GM18499 (cell line): ENCODE measurements at regions not wholly inside any gene's neighbourhood (a gene's known extent, or its start where the extent isn't known, plus 50 kb on each side); places are given as distances from the start of the nearest gene placed in this dataset.
A peak's percentile ranks its signal among the peaks of the same experiment; 100 is the strongest.
"Not testable (repeated sequence)": the region's sequence is repeated elsewhere in the genome, so short reads cannot be mapped to it uniquely, and the experiment has no call there.

Source experiments
- ATAC-seq: cut with Tn5 transposase; IDR thresholded peaks from one replicate; pipeline ENCODE4 v1.9.1; 2021; ENCODE audit warnings: moderate number of reproducible peaks; ENCODE audit not compliant: insufficient read depth, unreplicated experiment

DNA sequence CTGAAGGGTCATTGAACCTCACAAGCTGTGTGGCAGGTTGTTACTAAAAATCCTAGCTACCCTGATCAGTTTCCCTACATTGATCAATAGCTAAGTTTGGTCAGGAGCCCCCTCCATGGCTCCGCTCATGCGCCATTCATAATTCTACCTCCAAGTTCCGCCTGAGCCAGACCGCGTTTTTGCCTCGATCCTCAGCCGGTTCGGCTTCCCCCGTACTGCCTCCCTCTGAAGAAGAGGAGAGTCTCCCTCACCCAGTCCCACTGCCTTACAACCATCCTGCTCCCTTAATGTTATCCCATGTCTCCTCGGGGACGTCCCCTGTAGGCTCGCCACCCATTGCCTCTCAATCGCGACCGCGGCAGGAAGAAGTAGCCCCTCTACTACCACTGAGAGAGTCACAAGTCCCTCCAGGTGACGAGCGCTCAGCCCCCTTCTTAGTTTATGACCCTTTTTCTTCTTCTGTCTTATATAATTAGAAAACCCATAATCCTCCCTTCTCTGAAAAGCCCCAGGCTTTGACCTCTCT lies 158.2 kb downstream of the DEFB131A start:
- no peak for ATAC-seq

DNA sequence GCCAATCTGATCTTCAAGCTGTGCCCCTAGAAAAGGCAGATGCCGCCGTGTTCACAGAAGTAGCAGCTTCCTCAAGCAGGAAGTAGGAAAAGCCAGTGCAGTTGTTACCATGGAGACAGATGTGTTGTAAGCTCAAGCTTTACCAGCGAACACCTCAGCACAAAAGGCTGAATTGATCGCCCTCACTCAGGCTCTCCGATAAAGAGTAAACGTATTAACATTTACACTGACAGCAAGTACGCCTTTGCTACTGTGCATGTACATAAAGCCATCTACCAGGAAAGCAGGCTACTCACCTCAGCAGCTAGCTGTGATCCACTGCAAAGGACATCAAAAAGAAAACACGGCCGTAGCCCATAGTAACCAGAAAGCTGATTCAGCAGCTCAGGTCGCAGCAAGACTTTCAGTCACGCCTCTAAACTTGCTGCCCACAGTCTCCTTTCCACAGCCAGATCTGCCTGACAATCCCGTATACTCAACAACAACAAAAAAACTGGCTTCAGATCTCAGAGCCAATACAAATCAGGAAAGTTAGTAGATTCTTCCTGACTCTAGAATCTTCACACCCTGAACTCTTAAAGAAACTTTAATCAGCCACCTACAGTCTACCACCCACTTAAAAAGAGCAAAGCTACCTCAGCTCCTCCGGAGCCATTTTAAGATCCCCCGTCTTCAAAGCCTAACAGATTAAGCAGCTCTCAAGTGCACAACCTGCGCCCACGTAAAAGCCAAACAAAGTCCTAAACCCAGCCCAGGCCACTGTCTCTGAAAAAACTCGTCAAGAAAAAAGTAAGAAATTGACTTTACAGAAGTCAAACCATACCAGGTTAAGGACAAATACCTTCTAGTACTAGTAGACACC lies 160.0 kb downstream of the DEFB131A start:
- ATAC-seq, result not testable (repeated sequence)

DNA sequence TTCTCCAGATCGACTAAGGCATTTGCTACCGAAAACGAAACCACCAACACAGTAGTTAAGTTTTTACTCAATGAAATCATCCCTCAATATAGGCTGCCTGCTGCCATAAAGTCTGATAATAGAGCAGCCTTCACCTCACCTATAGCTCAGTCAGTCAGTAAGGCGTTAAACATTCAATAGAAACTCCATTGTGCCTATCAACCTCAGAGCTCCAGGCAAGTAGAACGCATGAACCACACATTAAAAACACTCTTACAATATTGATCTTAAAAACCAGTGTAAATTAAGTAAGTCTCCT lies 160.6 kb downstream of the DEFB131A start:
- not testable (repeated sequence) for ATAC-seq

DNA sequence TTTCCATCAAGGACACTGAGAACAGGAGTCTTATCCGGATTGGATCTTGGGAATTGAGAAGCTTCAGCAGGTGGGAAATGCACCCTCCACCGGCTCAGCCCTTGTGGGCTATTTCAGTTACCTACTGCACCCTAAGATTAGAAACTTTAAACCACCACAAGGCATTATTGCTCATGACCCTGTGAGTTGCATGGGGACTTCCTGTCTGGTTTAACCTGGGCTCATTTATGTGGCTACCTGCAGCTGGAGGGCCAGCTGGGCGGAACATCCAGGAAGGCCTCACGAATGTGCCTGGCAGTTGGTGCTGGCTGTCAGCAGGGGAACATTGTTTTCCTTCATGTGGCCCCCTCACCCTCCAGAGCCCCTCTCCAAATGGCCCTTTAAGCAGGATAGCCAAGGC lies 164.1 kb downstream of the DEFB131A start:
- no peak for ATAC-seq

DNA sequence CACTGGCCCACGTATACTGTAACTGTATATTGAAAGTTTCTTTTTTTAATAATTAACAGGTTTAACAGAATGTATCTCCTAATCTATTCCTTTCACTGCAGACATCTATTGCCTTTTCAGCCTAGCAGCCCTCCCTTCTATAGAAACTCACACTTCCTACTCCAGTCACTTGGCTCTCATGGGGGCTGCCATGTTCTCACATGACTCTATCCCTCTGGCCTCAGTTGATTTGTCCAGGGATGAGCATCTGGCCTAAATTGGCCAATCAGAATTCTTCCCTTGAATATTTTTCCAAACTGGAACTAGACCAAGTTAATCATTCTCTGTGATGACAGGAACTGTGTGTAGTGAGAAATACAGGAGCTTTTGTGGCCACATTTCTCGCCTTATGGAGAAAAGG lies 166.1 kb downstream of the DEFB131A start:
- not testable (repeated sequence) for ATAC-seq

DNA sequence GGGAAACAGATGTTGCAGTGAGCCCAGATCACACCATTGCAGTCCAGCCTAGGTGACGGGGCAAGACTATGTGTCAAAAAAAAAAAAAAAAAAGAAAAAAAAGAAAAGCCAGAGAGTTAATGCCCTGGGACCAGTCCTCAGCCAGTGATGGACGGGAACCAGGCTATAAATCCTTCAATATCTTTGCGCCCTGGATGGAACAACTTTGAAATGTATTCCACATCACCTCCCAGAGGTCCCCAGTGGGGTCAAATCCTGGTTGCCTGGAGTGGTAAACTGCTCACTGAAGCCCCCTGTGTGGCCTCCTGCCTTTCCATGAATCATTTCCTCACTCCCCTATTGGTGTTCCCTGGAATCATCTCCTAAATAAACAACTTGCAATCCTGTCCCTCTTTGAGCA lies 166.9 kb downstream of the DEFB131A start:
- no peak for ATAC-seq

DNA sequence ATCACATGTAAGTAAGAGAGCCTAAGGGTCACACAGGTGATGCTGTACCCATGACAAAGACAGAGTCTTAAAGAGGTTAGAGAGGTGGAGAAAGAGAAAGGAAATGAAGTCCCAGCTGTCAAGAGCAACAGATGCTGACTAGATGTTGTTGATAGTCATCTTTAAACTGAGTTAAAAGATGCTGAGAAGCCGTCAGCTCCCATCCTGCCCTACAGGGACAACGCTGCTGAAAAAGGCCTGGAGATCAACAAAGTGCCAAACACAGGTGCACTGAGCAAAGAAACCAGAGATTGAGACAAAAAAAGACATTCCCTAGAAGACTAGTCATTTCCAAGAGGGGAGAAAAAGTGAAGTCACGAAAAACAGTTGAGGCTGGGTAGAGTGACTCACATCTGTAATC lies 145.0 kb upstream of the DRD5 start:
- ATAC-seq, result not testable (repeated sequence)

DNA sequence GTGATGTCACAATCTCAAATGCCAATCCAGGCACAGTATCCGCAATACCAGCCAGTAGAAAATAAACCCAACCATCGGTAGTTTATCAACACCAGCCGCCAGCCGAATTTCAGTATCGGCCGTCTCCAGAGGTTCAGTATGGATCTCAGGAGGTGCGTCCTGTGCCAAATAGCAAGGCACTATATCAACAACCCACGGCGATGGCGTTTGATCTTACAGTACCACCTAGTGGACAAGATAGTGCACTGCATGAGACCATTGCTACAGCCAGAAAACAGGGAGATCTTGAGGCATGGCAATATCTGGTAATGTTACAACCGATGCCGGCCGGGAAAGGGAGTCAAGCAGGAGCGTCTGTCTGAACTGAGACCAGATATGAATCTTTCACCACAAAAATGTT lies 121.8 kb upstream of the DRD5 start:
- not testable (repeated sequence) for ATAC-seq

DNA sequence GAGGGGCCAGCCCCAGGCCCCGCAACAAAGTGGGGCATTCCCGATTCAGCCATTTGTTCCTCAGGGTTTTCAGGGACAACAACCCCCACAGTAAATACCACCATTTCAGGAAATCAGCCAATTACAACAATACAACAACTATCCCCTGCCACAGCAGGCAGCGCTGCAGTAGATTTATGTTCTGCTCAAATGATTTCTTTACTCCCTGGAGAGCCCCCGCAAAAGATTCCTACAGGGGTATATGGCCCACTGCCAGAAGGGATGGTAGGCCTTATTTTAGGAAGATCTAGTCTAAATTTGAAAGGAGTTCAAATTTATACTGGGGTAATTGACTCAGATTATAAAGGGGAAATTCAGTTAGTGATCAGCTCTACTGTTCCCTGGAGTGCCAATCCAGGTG lies 120.5 kb upstream of the DRD5 start:
- ATAC-seq, result not testable (repeated sequence)

DNA sequence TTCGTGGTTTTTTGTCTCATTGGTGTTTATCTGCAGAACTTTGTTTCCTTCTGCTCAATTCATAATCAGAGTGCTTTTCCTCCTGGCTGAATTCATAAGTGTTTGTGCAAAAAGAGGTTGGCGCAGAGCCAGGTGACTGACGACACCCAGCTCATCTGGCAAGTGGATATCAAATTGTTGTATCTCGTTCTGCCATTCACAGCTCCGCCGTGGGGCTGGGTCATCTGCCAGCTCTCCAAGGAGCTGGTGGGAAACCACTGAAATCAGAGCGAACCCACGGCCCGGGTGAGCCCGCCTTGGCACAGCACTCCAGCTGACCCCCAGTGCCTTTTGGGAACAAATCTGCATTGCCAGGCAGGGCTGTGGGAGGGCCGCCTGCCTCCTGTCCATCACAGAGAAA lies 110.7 kb upstream of the DRD5 start:
- not testable (repeated sequence) for ATAC-seq

DNA sequence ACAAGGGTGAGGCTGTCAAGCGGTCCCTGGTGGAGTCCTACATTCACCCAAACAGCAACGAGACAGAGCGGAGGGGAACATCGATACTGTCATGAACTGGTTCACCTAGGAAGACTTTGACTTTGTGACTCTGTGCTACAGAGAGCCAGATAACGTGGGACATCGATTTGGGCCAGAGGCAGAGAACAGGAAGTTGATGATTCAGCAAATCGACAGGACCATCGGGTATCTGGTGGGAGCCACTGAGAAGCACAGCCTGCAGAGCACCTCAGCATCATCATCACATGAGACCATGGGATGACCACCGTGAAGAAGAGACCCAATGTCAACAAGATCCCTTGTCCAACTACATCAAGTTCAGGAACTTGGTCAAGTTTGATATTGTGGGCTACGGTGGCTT lies 104.1 kb upstream of the DRD5 start:
- ATAC-seq, result not testable (repeated sequence)

DNA sequence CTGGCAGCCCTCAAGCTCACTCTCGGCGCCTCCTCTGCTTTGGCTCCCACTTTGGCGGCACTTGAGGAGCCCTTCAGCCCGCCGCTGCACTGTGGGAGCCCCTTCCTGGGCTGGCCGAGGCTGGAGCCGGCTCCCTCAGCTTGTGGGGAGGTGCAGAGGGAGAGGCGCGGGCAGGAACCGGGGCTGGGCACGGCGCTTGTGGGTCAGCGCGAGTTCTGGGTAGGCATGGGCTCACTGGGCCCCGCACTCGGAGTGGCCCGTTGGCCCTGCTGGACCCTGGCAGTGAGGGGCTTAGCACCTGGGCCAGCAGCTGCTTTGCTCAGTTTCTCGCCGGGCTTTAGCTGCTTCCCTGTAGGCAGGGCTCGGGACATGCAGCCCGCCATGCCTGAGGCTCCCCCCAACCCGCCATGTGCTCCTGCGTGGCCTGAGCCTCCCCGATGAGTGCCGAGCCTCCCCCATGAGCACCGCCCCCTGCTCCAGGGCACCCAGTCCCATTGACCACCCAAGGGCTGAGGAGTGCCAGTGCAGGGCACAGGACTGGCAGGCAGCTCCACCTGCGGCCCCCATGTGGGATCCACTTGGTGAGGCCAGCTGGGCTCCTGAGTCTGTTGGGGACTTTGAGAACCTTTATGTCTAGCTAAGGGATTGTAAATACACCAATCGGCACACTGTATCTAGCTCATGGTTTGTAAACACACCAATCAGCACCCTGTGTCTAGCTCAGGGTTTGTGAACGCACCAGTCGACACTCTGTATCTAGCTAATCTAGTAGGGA lies 101.5 kb upstream of the DRD5 start:
- ATAC-seq, result no peak

DNA sequence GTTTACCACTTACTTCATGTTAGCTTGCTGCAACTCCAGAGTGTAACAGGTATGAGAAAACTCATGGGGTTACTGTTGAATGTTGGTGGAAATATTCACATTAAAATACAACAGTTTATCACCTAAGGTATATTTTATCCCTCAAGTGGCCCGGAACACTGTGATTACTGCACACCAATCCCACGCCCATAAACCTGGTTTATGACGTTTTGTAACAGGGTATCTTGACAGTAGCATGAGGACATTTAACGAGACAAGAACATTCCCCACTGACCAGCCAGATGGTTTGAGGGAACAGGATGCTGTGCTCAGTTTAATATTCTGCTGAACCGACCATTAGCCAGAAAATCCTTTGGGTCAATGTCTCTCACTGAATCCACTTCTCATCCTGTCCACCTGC lies 98.3 kb upstream of the DRD5 start:
- not testable (repeated sequence) for ATAC-seq

DNA sequence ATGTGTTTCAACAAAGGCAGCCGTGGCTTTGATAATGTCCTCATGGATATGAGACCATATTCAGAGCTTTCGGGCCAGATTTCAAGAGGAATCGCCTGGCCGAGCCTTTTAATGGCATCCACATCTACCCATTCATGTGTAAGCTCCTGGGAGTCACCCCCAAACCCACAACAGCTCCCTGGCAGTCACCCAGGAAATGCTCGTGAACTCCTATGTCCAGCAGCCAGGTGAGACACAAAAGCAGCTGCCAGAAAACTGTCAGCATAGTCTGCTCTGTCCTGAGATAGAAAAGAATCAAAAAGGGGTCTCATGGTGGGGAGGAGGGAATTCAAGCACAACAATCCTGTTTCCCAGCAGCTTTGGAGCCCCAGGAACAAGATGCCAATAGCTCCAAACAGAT lies 96.4 kb upstream of the DRD5 start:
- ATAC-seq, result not testable (repeated sequence)

DNA sequence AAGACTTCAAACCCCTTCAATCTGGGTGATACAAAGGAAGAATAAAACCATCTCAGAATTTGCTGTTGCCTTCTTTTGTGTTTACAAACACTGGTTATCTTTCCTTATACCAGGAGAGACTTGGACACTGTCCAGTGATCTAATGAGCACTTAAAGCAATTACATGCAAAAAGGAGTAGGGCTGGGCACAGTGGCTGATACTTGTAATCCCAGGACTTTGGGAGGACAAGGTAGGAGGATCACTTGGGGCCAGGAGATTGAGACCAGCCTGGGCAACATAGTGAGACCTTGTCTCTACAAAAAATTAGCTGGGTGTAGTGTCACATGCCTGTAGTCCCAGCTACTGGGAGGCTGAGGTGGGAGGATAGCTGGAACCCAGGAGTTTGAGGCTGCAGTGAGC lies 95.7 kb upstream of the DRD5 start:
- ATAC-seq, result no peak

DNA sequence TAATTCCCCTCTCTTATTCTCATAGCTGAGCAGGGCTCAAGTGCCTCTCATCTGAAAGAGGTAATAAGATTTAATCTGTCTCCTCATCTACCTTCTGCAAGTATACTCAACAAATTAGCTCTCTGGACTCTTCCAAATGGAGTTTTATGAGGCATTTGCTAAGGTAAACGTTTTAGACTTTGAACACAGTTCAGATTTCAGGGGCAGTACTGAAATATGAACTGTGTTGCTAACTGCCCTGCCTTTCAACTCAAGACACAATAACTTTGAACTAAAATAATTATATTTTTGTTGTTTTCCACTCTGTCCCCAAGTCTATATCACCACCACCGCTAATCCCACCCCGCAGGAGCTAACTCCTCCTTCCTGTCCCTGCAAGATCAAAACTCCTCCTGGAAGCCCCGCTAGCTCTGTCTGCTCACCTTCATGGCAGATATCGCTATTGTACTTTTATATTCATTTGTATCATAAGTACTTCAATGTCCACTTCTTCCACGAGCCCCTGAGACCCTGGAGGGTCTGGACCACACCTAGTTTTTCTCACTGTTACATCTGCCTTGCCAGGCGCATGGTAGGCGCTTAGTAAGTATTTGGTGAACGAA lies 90.7 kb upstream of the DRD5 start:
- ATAC-seq, result not testable (repeated sequence)

DNA sequence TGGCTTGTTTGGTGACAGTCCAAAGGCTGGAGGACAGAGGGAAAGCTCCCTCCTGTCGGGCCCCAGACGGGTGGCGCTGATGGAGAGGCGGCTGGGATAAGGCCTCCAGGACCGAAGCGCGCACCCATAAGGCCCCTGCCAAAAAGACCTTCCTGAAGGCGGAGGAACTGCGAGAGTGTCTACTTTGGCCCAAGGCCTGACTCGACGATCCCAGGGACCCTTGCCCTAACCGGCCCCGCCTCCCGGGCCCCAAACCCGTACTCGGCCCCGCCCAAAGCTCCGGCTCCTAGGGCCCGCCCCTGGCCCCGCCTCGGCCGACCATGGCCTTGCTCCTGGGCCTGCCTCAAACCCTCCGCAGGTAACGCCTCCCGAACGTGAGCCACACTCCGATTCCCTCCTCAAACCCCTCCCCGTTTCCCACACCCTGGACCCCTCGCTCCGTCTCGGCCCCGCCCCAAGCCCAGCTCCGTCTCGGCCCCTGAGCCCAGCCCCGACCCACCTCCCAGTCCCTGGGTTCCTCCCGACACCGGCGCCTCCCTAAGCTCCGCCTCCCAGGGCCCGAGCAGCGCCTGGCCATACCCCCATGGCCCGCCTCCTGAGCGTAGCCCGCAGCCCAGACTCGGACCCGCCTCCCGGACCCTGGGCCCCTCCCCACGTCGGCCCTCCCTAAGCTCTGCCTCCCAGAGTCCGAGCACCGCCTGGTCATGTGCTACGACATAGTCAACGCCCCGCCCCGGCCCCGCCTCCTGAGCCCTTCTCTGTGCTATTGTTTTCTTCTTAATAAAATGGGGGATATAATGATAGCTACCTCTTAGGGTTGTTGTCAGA lies 90.0 kb upstream of the DRD5 start:
- ATAC-seq, result peak; percentile 99

DNA sequence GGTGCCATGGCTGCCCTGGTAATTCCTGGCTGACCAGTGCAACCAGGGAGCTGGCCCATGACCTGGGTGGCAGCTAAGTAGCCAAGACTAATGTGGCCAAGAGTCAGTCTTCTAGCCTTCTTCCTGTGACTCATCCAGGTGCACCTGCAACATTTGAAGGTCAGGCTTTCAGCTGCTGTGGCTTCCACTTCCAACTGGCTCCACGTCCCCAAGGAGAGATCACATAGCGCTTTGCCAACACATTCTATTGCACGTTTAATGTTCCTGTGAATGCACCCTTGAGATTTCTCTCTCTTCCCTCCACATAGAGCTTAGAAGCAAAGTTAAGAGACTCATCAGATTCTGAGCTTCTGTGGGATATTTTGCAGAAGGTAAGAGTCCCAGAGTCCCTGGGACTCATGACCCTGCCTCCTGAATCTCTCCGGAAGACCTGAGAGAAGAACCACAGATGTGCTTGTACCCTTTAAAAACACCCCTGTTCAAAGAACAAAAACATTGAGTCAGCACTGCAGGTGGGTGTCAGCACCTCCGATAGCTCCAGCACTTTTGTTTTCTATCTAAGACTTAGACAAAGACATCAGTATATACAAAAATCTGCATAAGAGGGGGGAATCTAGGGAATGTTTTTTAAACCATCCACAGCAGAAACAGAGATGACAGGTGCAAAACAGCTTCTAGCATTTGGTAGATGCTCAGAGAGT lies 88.5 kb upstream of the DRD5 start:
- not testable (repeated sequence) for ATAC-seq

DNA sequence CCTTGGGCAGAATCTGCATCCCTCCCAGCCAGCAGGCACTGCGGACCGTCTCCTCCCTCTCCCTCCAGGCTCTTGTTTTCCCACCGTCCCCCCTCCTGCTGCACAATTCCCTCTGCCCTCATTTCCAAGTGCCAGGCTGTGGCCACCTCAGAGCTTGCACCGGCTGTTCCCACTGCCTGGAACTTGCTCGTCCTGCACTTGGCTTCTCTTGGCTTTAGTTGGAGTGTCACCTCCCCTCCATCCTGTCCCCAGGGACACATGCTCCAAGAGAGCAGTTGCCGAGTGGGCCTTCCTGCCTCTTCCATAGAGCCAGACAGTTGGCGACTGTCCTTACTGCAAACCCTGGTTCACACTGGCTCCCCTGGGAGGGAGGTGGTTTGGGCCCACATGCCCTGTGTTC lies 87.0 kb upstream of the DRD5 start:
- not testable (repeated sequence) for ATAC-seq

DNA sequence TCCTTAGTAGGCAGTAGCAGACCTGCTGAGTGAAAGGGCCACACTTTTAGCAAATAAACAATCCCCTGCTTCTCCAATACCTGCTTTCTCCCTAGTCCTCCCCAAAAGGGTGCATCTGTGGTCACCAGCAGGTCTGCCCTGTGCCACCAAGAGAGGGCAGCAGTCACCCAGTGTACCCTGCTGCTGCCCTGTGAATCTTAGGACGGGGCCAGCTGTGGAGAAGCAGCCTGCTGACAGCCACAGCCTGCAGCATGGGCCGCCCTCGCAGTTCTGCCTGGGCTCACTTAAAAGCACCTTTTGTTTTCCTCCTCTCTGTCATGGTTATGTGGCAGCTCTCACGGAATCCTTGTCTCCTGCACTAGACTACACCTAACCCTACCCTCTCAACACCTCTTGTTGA lies 85.4 kb upstream of the DRD5 start:
- ATAC-seq, result not testable (repeated sequence)
